ENCODE measurements at regions not wholly inside any gene's neighbourhood (a gene's known extent, or its start where the extent isn't known, plus 50 kb on each side); places are given as distances from the start of the nearest gene placed in this dataset.

DNA sequence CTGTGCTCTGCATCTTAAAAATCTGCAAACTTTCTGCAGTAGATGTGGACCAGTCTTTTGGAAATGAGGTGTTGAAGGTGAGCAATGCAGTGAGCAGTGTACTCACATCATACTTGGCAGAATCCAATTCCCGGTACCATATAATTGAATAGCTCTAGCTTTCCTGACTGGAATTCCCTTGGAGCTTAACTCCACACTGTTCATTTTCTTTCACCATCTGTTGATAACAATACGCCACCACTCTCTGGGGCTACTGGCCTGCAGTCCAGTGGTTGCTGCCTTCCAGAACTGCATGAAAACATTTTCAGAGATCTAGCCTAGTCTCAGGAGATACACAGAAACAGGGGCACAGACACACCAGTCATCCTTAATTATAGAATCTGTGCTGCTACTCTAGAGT, 820.0 kb upstream of the NXPH2 start:
- TF ChIP-seq, protein P1, sequence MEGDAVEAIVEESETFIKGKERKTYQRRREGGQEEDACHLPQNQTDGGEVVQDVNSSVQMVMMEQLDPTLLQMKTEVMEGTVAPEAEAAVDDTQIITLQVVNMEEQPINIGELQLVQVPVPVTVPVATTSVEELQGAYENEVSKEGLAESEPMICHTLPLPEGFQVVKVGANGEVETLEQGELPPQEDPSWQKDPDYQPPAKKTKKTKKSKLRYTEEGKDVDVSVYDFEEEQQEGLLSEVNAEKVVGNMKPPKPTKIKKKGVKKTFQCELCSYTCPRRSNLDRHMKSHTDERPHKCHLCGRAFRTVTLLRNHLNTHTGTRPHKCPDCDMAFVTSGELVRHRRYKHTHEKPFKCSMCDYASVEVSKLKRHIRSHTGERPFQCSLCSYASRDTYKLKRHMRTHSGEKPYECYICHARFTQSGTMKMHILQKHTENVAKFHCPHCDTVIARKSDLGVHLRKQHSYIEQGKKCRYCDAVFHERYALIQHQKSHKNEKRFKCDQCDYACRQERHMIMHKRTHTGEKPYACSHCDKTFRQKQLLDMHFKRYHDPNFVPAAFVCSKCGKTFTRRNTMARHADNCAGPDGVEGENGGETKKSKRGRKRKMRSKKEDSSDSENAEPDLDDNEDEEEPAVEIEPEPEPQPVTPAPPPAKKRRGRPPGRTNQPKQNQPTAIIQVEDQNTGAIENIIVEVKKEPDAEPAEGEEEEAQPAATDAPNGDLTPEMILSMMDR (IDR thresholded peaks at IDR 0.05): no peak
- TF ChIP-seq EP300 (IDR thresholded peaks at IDR 0.05) (no peak), POLR2AphosphoS5 (IDR thresholded peaks at IDR 0.05) (no peak), POLR2A (IDR thresholded peaks at IDR 0.05; ENCODE audit: low read depth) (no peak)

Data from esophagus muscularis mucosa (tissue), 4 donors.